GM19324 (cell line): ENCODE measurements at regions not wholly inside any gene's neighbourhood (a gene's known extent, or its start where the extent isn't known, plus 50 kb on each side); places are given as distances from the start of the nearest gene placed in this dataset.

Source experiments
- ATAC-seq: cut with Tn5 transposase; IDR thresholded peaks from one replicate; pipeline ENCODE4 v1.9.1; 2021; ENCODE audit warnings: mild to moderate bottlenecking, moderate library complexity; ENCODE audit not compliant: unreplicated experiment, low FRiP score

DNA sequence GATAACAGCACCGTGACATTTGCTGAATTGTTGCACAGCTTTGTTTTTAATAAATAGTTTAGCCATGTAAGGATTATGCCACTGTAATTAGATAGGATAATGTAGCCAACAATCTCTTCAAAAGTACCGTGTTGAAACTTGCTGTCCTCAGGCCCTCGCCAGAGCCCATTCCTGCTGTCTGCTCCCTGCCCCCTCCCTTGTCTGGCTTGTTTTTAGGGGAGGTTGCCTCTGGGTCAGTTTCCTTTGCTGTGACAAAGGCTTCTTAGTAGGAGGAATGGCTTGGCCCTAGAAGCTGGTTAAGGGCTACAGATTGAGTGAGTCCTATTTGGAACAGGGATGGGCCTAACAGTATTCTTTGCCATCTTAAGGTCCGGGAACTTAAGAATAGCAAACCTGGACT lies 107.9 kb downstream of the LMO4 start:
- no peak for ATAC-seq

DNA sequence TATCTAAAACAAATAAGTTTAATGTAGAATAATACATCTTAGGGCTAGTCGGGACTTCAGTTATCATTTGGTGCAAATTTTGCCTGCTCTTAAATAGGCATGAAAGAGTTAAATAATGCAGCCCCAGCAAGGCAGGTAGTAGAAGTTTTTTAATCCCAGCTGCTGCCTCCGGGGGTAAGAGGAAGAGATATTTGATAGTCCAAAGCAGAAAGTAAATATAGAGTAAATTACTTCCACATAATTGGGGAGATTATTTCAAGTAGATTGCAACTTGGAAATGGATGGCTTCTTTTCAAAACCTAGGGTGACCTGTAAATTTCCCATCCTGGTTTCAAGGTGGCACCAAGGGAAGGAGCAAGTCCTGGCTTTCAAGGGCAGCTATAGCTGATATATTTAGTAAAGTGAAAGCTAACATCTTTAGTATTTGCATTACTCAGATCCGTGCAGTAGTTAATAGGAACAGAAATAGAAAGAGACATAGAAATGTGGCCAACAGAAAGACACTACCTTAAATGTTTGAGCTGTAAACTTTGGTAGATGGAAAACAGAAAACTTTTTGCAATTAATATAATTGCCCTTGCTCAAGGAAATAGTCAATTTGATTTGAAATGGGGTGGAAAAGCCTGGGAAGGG lies 109.1 kb downstream of the LMO4 start:
- ATAC-seq, result peak; percentile 63

DNA sequence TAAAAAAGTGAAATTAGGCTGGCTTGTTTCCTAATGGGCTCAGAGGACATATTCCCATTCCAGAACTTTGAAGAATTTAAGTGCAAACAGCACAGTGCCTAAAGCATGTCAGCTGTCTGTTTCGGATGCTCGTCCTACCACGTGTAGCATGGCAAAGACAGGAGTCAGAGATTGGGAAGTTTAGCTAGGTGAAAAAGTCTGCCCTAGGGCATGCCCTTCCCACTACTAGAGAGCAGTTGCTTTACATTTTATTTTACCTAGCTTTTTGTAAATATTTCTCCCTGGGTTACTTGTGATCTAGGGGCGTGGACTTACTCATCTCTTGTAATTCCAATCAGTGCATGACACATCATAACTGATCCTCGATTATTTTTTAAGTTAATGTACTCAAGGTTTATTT lies 111.1 kb downstream of the LMO4 start:
- ATAC-seq, result no peak

DNA sequence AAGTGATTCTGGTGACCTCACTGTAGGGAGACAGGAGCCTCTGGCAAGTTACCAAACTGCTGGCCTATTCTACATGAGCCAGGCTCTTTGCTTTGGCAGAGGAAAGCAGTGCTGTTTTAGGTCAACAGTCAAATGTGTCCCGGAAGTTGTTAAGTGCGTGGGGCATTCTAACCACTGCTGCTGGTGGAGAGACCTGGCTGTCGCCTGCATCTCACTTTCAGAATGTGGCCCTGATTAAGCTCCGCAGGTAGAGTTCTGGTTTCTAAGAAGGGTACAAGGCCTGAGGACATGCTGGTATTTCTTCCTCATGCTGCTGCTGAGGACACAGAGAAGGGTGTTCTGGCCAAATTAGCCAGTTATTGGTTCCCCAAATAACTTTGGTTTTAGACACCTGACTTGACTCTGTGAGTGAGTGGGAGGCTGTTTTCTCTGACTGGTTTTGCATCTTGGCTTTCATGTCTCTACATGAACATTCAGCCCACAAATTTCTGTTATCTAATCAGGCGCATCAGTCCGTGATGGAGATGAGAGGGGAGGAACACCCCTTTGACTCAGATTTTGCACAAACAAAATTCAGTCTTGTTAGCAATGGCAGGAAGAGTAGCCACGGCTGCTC lies 120.8 kb downstream of the LMO4 start:
- peak; percentile 90 for ATAC-seq

DNA sequence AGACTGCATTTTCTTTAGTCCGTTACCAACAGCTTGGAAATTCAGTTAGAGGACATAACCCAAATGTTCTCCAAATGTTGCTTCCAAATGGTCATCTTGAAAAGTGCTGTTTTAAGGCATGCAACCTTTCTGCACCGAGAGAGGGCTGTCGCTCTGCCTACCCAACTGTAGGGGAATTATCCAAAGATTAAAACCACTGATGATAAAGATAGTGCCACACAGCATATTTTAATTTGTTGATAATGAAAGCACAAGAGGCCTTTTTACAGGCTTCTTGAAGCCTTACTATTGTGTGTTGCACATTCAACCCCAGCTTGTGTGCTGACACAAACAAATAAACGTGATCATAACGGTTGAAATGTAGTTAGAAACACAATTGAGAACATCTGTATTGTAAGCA lies 121.5 kb downstream of the LMO4 start:
- ATAC-seq, result no peak

DNA sequence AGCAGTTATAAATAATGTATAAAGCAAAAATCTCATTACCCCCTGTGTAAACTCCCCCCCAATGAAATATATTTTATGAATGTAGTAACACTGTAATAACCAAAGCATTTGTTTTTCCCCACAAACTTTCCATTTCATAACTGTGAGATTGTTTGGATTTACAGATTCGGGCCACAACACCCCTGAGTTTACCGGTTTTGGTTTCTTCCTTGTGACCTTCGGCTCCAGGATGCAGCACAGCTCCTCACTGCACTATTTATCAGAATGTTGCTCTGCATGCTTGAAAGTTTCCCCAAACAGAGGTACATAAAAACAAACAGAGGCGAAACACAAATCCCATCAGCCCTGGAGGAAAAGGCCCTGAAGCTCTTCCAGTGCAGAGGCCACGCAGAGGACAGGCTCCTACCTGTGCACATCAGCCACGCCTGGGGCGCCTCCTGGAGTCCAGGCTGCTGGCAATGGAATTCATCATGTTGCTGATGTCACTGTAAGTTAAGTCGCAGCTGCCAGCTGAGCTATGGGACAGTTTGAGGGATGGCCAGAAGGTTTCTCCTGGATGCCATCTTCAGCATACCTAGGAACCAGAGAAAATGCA lies 122.0 kb downstream of the LMO4 start:
- no peak for ATAC-seq

DNA sequence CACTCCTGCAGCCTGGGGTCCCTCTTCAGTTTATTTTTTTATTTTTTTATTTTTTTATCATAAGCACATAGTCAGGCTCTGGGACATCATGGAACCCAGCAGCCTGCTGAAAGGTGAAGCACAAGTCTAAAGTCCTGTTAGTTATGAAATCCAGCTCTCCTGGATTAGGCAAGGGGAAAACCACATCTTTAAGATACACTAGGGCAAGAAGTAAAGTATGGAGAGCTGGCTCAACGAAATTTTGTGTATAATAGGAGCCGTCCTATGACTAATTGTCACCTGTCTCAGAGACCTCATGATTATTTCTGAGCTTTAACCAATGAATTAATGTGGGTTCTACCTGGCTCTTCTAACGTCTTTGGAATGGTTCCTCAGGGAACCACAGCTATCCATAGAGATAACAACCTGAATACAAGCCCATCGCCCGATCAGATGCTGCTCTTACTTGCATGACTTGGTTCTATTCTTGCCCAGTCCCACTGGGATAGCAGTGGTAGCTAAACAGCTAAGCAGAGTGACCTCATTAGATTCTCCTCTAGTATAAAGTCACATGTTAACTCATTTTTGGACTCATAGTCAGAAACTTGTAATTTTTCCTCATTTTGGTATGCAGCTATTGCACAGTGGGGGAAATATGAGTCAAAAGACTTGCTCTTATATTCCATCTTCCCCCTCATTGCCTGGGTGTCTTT lies 122.7 kb downstream of the LMO4 start:
- ATAC-seq, result no peak

DNA sequence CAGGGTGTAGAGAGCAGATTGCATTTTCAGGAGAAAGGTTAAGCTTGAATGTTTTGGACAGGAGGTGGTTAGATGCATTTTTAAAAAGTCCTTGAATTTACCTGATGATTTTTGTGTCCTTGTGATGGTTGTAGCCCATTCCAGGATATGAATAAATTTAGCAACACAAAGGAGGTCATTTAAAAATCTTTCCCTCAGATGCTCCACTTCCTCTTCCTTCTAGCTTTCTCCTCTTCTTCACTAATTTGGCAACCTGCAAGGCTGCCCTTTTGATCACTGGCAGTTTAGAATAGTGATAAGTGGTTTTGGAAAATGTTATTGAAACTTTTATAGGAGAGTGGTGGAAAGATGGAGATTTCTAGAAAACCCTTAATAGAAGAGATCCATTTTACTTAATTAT lies 124.0 kb downstream of the LMO4 start:
- ATAC-seq, result no peak

DNA sequence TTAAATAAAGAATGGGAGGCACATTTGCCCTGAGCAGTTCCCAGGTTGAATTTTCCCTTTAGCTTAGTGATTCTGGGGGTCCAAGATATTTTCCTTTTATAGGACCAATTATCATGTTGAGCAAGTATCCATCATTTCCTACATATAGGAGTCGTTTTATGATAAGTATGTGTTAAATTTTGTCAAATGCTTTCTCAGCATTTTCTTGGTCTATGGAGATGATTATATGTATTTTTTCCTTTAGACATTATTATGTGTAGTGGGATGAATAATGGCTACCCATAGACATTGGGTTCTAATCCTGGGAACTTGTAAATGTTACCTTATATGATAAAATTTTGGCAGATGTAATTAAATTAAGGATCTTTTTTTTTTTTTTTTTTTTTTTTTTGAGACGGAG lies 128.7 kb downstream of the LMO4 start:
- ATAC-seq, result no peak

DNA sequence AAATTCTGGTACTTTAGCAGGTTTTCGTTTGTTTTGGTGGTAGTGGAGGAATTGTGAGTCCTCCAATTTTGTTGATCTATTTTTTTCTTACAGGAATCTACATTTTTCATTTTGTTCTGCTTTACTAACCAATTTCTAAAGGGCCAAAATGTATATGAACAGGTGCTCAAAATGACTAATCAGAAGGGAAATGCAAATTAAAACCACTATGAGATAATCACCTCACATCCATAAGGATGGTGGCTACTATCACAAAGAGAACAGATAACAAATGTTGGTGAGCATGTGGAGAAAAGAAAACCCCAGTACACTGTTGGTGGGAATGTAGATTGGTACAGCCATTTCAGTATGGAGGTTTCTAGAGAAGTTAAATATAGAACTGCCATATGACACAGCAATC lies 134.2 kb downstream of the LMO4 start:
- ATAC-seq, result no peak

DNA sequence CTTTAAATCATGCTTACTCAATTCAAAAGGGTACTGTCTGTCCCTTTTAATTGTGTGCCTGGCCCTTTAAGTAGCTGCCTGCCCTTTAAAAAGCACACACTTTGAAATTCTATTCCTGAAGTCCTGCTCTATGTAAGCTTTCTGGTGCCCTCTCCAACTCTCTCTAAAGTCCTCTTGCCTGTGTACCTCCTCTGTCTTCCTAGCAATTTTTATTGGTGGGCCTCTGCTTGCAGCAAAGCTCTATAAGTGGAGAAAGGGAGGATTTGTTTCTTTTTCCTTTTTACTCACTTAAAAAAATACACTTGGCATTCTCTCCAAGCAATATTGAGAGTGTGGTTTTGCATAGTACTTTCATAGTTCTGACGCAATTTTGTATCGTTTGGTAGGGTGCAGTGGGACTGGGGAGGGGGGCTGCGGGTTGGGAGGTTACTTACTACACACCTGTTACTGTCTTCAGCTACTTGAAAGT lies 135.4 kb downstream of the LMO4 start:
- ATAC-seq, result no peak

DNA sequence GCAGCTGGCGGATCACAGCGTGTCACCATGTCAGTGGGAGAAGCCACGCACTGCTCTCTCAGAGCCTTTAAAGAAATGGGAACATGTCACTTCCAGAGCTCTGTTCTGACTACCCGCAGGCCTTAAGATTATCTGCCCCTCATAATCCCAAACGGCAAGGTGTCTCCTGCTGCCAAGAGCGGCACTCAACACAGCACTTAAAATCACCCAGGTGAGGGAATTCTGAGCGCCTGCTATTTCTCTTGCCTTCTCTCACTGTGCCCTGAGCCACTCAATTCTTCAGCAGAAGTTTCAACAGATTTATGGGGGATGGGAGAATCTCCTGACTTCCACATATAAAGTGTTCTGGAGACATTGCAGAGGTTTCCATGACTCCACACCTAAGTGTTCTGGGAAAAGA lies 137.9 kb downstream of the LMO4 start:
- no peak for ATAC-seq

DNA sequence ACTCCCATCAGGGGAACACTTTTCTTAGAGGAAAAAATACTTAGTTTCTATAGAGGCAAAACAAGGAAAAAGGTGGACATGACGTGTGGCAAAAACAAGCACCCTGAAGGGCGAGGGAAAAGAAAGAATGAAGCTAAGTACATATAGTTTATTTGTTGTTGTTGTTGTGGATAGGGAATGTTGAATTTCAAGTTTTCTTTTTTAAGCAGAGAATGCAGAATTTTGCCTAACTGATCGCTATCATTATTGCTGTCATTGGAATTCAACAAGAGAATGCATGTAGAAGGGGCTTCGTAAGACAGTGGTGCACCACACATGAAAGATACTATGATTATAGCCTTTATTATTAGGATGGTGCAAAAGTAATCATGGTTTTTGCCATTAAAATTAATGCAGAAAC lies 144.0 kb downstream of the LMO4 start:
- ATAC-seq, result no peak

DNA sequence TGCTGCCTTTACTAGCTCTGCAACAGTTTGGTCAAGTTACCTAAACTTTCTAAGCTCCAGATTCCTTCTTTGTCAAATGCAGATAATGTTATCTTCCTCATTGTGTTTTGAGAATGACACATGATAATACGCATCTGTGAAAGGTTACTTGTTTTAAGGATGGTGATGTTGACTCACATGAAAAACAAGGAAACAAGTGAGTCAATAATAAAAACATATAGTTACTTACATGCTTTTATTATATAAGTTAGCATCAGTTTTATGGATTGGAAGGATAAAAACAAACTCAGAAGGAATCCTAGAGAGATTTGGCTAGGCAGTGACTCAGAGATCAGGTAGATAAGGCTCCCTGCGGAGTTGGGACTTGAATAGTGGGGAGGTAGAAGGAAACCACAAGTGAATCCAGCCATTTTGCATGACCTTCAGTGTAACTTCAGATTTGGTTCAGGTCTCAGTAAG lies 144.6 kb downstream of the LMO4 start:
- ATAC-seq, result no peak

DNA sequence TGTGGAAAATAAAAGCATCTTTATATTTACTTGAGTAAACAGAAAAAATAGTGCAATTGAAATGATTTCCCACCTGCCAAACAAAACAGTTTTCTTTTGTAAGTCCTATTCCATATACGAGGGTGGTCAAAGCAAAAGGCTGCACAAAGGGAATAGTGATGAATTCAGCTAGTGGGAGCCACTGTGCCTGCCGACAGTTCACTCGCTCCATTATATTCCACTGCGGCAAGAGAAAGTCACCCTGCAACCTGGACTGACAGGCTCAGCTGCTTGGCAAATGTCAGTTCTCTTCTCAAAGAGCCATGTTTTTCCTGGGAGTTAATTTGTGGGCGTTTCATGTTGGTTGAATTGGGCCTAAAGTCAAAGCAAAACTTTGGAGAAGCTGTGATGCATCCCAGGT lies 145.4 kb downstream of the LMO4 start:
- ATAC-seq, result no peak

DNA sequence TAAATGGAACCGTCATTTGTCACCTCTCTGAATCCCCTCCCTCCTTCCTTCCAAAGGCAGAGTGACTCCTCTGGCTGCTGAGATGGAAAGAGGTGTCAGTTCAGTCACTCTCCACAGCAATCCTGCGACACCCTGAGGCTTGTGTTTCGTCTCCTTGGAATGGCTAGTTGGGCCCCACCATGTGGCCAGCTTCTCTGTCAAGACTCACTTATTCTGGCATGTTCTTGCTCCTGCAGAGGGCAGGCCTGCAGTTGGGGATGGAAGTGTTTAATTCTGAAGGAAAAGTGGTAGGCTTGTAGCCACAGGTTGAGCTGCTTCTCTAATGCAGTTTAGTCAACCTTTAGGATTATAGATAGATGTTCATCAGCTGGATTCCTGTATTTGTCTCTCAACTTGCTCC lies 149.6 kb downstream of the LMO4 start:
- no peak for ATAC-seq

DNA sequence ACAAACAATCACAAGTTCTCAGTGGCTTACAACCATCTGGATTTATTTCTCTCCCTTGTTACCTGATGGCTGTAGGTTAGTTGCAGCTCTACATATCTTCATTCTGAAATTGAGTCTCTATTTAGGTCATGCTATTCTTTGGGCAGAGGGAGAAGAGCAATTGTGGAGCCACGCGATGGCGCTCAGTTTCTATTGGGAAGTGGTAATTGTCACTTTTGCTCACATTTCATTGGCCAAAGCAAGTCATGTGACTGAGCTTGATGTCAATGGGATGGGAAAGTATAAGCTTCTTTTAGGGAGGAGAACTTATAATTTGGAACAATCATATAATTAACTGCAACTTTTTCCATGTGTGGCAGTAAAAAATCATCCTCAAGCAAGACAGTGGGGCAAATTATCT lies 166.5 kb downstream of the LMO4 start:
- ATAC-seq, result no peak

DNA sequence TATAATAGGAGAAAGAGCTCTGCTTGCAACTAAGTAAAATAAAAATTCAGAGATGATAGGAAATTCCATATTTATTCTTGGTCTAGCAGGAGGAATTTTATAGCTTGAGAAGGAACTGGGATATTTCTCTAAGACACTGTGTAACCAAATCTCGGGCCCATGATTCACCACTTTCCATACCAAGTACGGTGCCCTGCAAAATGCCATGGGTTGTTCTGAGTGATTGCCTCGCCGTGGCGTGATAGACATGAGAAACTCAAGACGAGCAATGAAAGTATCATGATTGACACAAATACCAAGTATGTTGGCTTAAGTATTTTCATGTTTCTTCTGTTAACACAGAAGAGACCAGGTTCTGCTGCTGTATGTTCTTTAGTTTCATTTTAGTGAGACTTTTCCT lies 167.2 kb downstream of the LMO4 start:
- no peak for ATAC-seq

DNA sequence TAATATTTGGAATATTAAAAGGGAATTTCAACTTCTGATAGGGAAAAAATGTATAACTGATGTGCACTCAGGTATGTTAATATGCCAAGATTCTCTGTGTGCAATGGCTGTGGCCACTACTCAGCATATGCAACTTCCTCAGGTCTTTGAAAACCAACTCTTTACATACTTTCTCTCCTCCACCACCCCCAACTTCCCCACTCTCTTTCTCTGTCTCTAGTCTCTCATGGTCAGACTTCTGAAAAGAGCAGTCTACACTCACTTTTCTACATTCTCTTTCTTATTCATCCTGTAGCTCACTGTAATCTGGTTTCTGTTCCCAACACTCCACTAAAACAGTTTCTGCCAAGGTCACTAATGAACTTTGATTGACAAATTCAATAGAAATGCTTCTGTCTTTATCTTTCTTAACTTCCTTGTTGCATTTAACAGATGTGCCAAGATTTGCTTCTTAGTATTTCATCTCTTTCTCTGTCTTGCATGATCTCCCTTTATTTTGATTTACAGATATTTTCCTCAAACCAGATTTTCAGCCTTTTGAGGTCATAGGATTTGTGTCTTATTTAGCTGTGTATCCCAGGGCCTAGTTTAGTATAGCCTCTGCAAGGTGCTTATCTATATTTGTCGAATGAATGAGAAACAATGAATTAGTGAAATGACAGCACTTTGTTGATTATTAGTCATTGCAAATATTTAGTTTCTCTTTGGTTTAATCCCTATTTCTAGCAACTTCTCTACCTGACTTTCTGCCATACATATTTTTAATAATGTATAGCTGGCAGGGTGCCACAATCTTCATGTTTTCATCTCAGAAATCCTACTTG lies 168.9 kb downstream of the LMO4 start:
- no peak for ATAC-seq

DNA sequence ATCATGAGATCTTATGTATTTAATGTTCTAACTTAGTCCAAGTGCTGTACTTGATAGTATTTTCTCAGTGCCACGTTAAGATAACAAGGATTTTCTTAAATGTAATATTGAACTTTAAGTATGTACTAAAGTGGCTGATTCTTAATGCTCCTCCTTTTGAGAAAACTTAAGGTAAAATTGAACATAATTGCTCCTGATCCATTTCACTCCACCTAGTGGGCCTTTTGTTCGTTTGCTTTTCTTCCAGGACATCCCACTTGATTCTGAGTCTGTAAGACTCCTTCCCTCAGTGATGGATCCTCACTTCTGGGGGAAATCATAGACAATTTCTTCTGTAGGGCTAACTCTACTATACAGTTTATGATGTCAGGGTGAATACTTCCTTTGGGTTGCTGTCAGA lies 173.1 kb downstream of the LMO4 start:
- ATAC-seq, result no peak
